Cardiac septum (tissue), 1 donor: ENCODE measurements at regions not wholly inside any gene's neighbourhood (a gene's known extent, or its start where the extent isn't known, plus 50 kb on each side); places are given as distances from the start of the nearest gene placed in this dataset.

Experiments
- DNase-seq: peaks from one replicate; pipeline ENCODE4 v3.0.0-alpha.2; 2020; ENCODE audit warnings: low spot score
- intact Hi-C: fragments of 100-400 bp; cut with DNase I; formaldehyde crosslinking; loops from one replicate; pipeline ENCODE4 v1.14.0; 2022
- donor health status: DM: no; HTN: no; CAD: no.

GRCh38 chr6:56005426-56005825 lies 130.0 kb upstream of the BMP5 start:
- intact Hi-C loops, result no loop called here
- no peak for DNase-seq

- DNase-seq, result no peak
- intact Hi-C loops, result no loop called here
Observed at GRCh38 chr6:56004426-56004825, 129.0 kb upstream of the BMP5 start.

GRCh38 chr6:56003616-56004015 lies 128.2 kb upstream of the BMP5 start:
- DNase-seq, result no peak
- intact Hi-C loops, result no loop called here

GRCh38 chr6:56002336-56002735 lies 126.9 kb upstream of the BMP5 start:
- DNase-seq, result no peak
- intact Hi-C loops, result no loop called here

- intact Hi-C loops, result no loop called here
Observed at GRCh38 chr6:55998576-55998975, 123.2 kb upstream of the BMP5 start.

GRCh38 chr6:55997223-55997874 lies 122.0 kb upstream of the BMP5 start:
- DNase-seq, result no peak
- intact Hi-C loops, result no loop called here

More at GRCh38 chr6:55998576-55998975, 123.2 kb upstream of the BMP5 start:
- DNase-seq, result no peak

- intact Hi-C loops, result no loop called here
- no peak for DNase-seq
Observed at GRCh38 chr6:55994531-55994930, 119.1 kb upstream of the BMP5 start.

- DNase-seq, result no peak
- intact Hi-C loops, result no loop called here
Observed at GRCh38 chr6:55993418-55993817, 118.0 kb upstream of the BMP5 start.

- DNase-seq, result no peak
- intact Hi-C loops, result no loop called here
Observed at GRCh38 chr6:55992546-55992945, 117.2 kb upstream of the BMP5 start.

GRCh38 chr6:55985309-55985708 lies 109.9 kb upstream of the BMP5 start:
- no peak for DNase-seq
- intact Hi-C loops, result no loop called here

- intact Hi-C loops, result no loop called here
- DNase-seq, result no peak
Observed at GRCh38 chr6:55983861-55984260, 108.5 kb upstream of the BMP5 start.

GRCh38 chr6:55981660-55982059 lies 106.3 kb upstream of the BMP5 start:
- no peak for DNase-seq
- intact Hi-C loops, result no loop called here

- intact Hi-C loops, result loop anchor here (1.0 kb wide), 1 partner anchor 312 kb away; no protein-coding TSS in a partner anchor
- DNase-seq, result no peak
Observed at GRCh38 chr6:55980627-55981211, 105.3 kb upstream of the BMP5 start.

GRCh38 chr6:55979526-55979925 lies 104.1 kb upstream of the BMP5 start:
- DNase-seq, result no peak
- intact Hi-C loops, result no loop called here

GRCh38 chr6:55977959-55978665 lies 102.7 kb upstream of the BMP5 start:
- DNase-seq, result no peak
- intact Hi-C loops, result no loop called here

- no peak for DNase-seq
- intact Hi-C loops, result no loop called here
Observed at GRCh38 chr6:55974688-55975087, 99.3 kb upstream of the BMP5 start.

GRCh38 chr6:55972091-55972490 lies 96.7 kb upstream of the BMP5 start:
- DNase-seq, result no peak
- intact Hi-C loops, result no loop called here

GRCh38 chr6:55969526-55969925 lies 94.1 kb upstream of the BMP5 start:
- intact Hi-C loops, result no loop called here
- DNase-seq, result no peak

GRCh38 chr6:55968926-55969325 lies 93.5 kb upstream of the BMP5 start:
- intact Hi-C loops, result no loop called here
- DNase-seq, result no peak

- DNase-seq, result no peak
- intact Hi-C loops, result no loop called here
Observed at GRCh38 chr6:55964136-55964535, 88.7 kb upstream of the BMP5 start.

GRCh38 chr6:55963301-55963700 lies 87.9 kb upstream of the BMP5 start:
- intact Hi-C loops, result no loop called here
- no peak for DNase-seq
